ENCODE measurements at regions not wholly inside any gene's neighbourhood (a gene's known extent, or its start where the extent isn't known, plus 50 kb on each side); places are given as distances from the start of the nearest gene placed in this dataset.

- Histone ChIP-seq H3K36me3 (no peaks in the 10 kb centered on the region), H3K9me3 (no peaks in the 10 kb centered on the region), H3K27me3 (no peaks in the 10 kb centered on the region), H3K4me3 (no peak overlapping the region), H3K27ac (no peak overlapping the region), H3K4me1 (no peaks in the 10 kb centered on the region)
- TF ChIP-seq POLR2A (IDR thresholded peaks at IDR 0.05) (no peak), CTCF (IDR thresholded peaks at IDR 0.05) (no peak), POLR2AphosphoS5 (IDR thresholded peaks at IDR 0.05) (no peak), EP300 (IDR thresholded peaks at IDR 0.05) (no peak)
- 89% methylated on average over 4 of the region's 4 CpGs for WGBS
- DNase-seq (ENCODE audit: low spot score in 2 of 2), result no peak
Observed at GRCh38 chr2:30396436-30397232, 50.4 kb upstream of the LCLAT1 start.
